Mucosa of descending colon (tissue), 3 donors: ENCODE measurements at regions not wholly inside any gene's neighbourhood (a gene's known extent, or its start where the extent isn't known, plus 50 kb on each side); places are given as distances from the start of the nearest gene placed in this dataset.

ENCODE experiments used
- ATAC-seq: fragments of 200-7000 bp; cut with Tn5 transposase; one replicate; pipeline ENCODE4 v1.9.1; 2020; ENCODE audit warnings: mild to moderate bottlenecking, moderate library complexity
- DNase-seq, 3 donors: peaks; one replicate each; pipeline ENCODE4 v3.0.0-alpha.2; 2020
- H3K36me3 ChIP-seq: fragments of 200-600 bp; one replicate; pipeline ENCODE4 v1.8.0; 2021; ENCODE audit warnings: low read depth, mild to moderate bottlenecking
- H3K4me1 ChIP-seq: fragments of 200-600 bp; one replicate; pipeline ENCODE4 v1.8.0; 2021; ENCODE audit warnings: low read depth, mild to moderate bottlenecking
- H3K4me3 ChIP-seq: fragments of 200-600 bp; one replicate; pipeline ENCODE4 v1.8.0; 2021; ENCODE audit warnings: mild to moderate bottlenecking
- H3K9me3 ChIP-seq: fragments of 200-600 bp; one replicate; pipeline ENCODE4 v1.8.0; 2021; ENCODE audit warnings: mild to moderate bottlenecking
- CTCF ChIP-seq: fragments of 200-600 bp; IDR thresholded peaks from one replicate; pipeline ENCODE4 v1.8.0; 2022; ENCODE audit warnings: antibody characterized with exemption, mild to moderate bottlenecking
- intact Hi-C, 2 donors: fragments of 100-400 bp; cut with DNase I in 1 of 2; cut with micrococcal nuclease in 1 of 2; formaldehyde crosslinking; loops; one replicate each; pipeline versions ENCODE4 v1.11.0 to v1.11.1; 2022; cut with DNase I, micrococcal nuclease
- donor health status: DM: no; HTN: no; CAD: no; lungs with moderate emphysema.
- donor health status: DM: no; HTN: no; CAD: no.
- donor health status: DM: no; HTN: yes; CAD: no.

- no peak for TF ChIP-seq CTCF
- no peak for ATAC-seq
- no peak for DNase-seq
- Histone ChIP-seq H3K9me3 (no peaks in the 10 kb centered on the region), H3K36me3 (no peaks in the 10 kb centered on the region), H3K4me3 (no peak overlapping the region), H3K4me1 (no peaks in the 10 kb centered on the region)
- intact Hi-C loops: no loop called here
Observed at GRCh38 chr13:85619321-85619720, 179.9 kb downstream of the SLITRK6 start.

- ATAC-seq (no peak), DNase-seq (no peak)
- intact Hi-C loops: no loop called here
- no peaks in the 10 kb centered on the region for H3K4me1 ChIP-seq
- H3K36me3 ChIP-seq: no peaks in the 10 kb centered on the region
- no peaks in the 10 kb centered on the region for H3K9me3 ChIP-seq
- TF ChIP-seq CTCF: no peak
- H3K4me3 ChIP-seq: no peak overlapping the region
Observed at GRCh38 chr13:85618521-85618920, 180.7 kb downstream of the SLITRK6 start.

GRCh38 chr13:85616275-85616674 is 182.9 kb downstream of the SLITRK6 start:
- Histone ChIP-seq H3K4me1 (no peaks in the 10 kb centered on the region), H3K4me3 (no peak overlapping the region), H3K9me3 (no peaks in the 10 kb centered on the region), H3K36me3 (no peaks in the 10 kb centered on the region)
- peak; percentile 25 for ATAC-seq
- TF ChIP-seq CTCF: no peak
- intact Hi-C loops: no loop called here
- DNase-seq: no peak

GRCh38 chr13:85615031-85615430 is 184.2 kb downstream of the SLITRK6 start:
- intact Hi-C loops: no loop called here
- TF ChIP-seq CTCF: no peak

GRCh38 chr13:85610024-85610423 is 189.2 kb downstream of the SLITRK6 start:
- H3K9me3 ChIP-seq: no peaks in the 10 kb centered on the region
- intact Hi-C loops: no loop called here
- no peak for ATAC-seq
- no peak for DNase-seq
- H3K4me1 ChIP-seq: no peaks in the 10 kb centered on the region
- no peak overlapping the region for H3K4me3 ChIP-seq
- no peak for TF ChIP-seq CTCF
- no peaks in the 10 kb centered on the region for H3K36me3 ChIP-seq

More at GRCh38 chr13:85615031-85615430, 184.2 kb downstream of the SLITRK6 start:
- H3K36me3 ChIP-seq: no peaks in the 10 kb centered on the region
- no peaks in the 10 kb centered on the region for H3K9me3 ChIP-seq
- H3K4me3 ChIP-seq: no peak overlapping the region
- no peaks in the 10 kb centered on the region for H3K4me1 ChIP-seq
- DNase-seq (no peak), ATAC-seq (no peak)

- H3K36me3 ChIP-seq: no peaks in the 10 kb centered on the region
- no peaks in the 10 kb centered on the region for H3K4me1 ChIP-seq
- no peak for ATAC-seq
- no peaks in the 10 kb centered on the region for H3K9me3 ChIP-seq
- DNase-seq: no peak
- intact Hi-C loops: no loop called here
- no peak overlapping the region for H3K4me3 ChIP-seq
- no peak for TF ChIP-seq CTCF
Observed at GRCh38 chr13:85608255-85608829, 190.9 kb downstream of the SLITRK6 start.
